ENCODE measurements at regions not wholly inside any gene's neighbourhood (a gene's known extent, or its start where the extent isn't known, plus 50 kb on each side); places are given as distances from the start of the nearest gene placed in this dataset.

- no peak for TF ChIP-seq CTCF (IDR thresholded peaks at IDR 0.05)
- no peak for TF ChIP-seq EP300 (IDR thresholded peaks at IDR 0.05)
- TF ChIP-seq POLR2A (IDR thresholded peaks at IDR 0.05): no peak
- TF ChIP-seq POLR2AphosphoS5 (IDR thresholded peaks at IDR 0.05): no peak
Observed at GRCh38 chr7:69060516-69060915, 537.8 kb upstream of the AUTS2 start.
